A549 (cell line): ENCODE measurements at regions not wholly inside any gene's neighbourhood (a gene's known extent, or its start where the extent isn't known, plus 50 kb on each side); places are given as distances from the start of the nearest gene placed in this dataset.

ENCODE experiments used
- ATAC-seq, 2 experiments: fragments of 200-7000 bp in 1 of 2; fragments of >200 bp in 1 of 2; cut with Nextera tagmentation in 1 of 2; cut with Tn5 transposase in 1 of 2; 3 replicates each; pipeline versions ENCODE4 v1.8.0 to v1.9.1; 2018 to 2020; ENCODE audit warnings: mild to moderate bottlenecking in 1 of 2, moderate library complexity in 1 of 2
- CTCF ChIA-PET: fragments of 300-600 bp; sonication (Branson Sonifier 250); formaldehyde crosslinking; extraction: SDS; loops from one replicate; lab custom pipeline; 2021; ENCODE audit warnings: antibody characterized with exemption, inconsistent platforms; lab: Yijun Ruan, JAX
- POLR2A ChIA-PET: fragments of 350-600 bp; formaldehyde crosslinking; extraction: SDS; loops from one replicate; lab custom pipeline; 2021; ENCODE audit warnings: antibody characterized with exemption, inconsistent platforms; lab: Yijun Ruan, JAX
- DNase-seq, 2 experiments: peaks; one replicate each; pipeline versions ENCODE4 v3.0.0 to v3.0.0-alpha.2; 2011 to 2016; ENCODE audit warnings: low read depth in 1 of 2, low spot score in 1 of 2
- FAIRE-seq: peaks from 2 replicates; lab custom pipeline; 2011; peaks lifted over from hg19 to GRCh38; lab: Jason Lieb, UNC
- H3K27ac ChIP-seq, 2 experiments: fragments of >200 bp; sonication (Bioruptor Twin); formaldehyde crosslinking; 3 replicates each; pipeline ENCODE4 v1.5.1; 2016 to 2017
- H3K4me1 ChIP-seq: fragments of >200 bp; sonication (Bioruptor Twin); formaldehyde crosslinking; 3 replicates; pipeline ENCODE4 v1.6.1; 2016
- H3K4me2 ChIP-seq: fragments of >200 bp; sonication (Bioruptor Twin); formaldehyde crosslinking; 3 replicates; pipeline ENCODE4 v1.6.1; 2016
- H3K4me3 ChIP-seq: fragments of >200 bp; sonication (Bioruptor Twin); formaldehyde crosslinking; 3 replicates; pipeline ENCODE4 v1.5.1; 2016
- H3K9me3 ChIP-seq: fragments of >200 bp; sonication (Bioruptor Twin); formaldehyde crosslinking; 3 replicates; pipeline ENCODE4 v1.6.1; 2016
- CBX8 ChIP-seq: fragments of 200-600 bp; sonication (generic); IDR thresholded peaks from 2 replicates; pipeline ENCODE4 v1.6.1; 2016
- CHD2 ChIP-seq: fragments of 150-350 bp; IDR thresholded peaks from 2 replicates; pipeline ENCODE4 v1.6.1; 2014; ENCODE audit warnings: low read length; ENCODE audit not compliant: partially characterized antibody
- EHF ChIP-seq: fragments of 250-450 bp; sonication (Bioruptor Pico); IDR thresholded peaks from 2 replicates; pipeline ENCODE4 v1.5.0; 2020; ENCODE audit warnings: mild to moderate bottlenecking
- EHMT2 ChIP-seq: fragments of 200-600 bp; sonication (generic); IDR thresholded peaks from 2 replicates; pipeline ENCODE4 v1.6.1; 2016; ENCODE audit warnings: antibody characterized with exemption, low read depth, mild to moderate bottlenecking, moderate library complexity
- EP300 ChIP-seq, 2 experiments: fragments of >200 bp; sonication (Bioruptor Twin); formaldehyde crosslinking; IDR thresholded peaks; 2 replicates in 1 of 2; 3 replicates in 1 of 2; pipeline ENCODE4 v1.6.1; 2016 to 2017
- HDAC2 ChIP-seq: fragments of 200-600 bp; sonication (generic); IDR thresholded peaks from 2 replicates; pipeline ENCODE4 v1.6.1; 2016
- HEYL ChIP-seq: fragments of 250-450 bp; sonication (Bioruptor Pico); IDR thresholded peaks from 2 replicates; pipeline ENCODE4 v1.8.0; 2021; ENCODE audit warnings: mild to moderate bottlenecking, moderate library complexity
- HOXB5 ChIP-seq: fragments of 250-450 bp; sonication (Bioruptor Pico); IDR thresholded peaks from 2 replicates; pipeline ENCODE4 v1.5.0; 2020; ENCODE audit warnings: mild to moderate bottlenecking, moderate library complexity
- NR3C1 ChIP-seq: fragments of >200 bp; sonication (Bioruptor Twin); formaldehyde crosslinking; IDR thresholded peaks from 3 replicates; pipeline ENCODE4 v1.6.1; 2017
- PBX3 ChIP-seq: IDR thresholded peaks from 2 replicates; pipeline ENCODE4 v1.6.1; 2012
- PHF8 ChIP-seq: fragments of 200-600 bp; sonication (generic); IDR thresholded peaks from 2 replicates; pipeline ENCODE4 v1.6.1; 2016; ENCODE audit warnings: low read depth, mild to moderate bottlenecking, antibody characterized with exemption, moderate library complexity, borderline replicate concordance
- RCOR1 ChIP-seq: fragments of 150-350 bp; IDR thresholded peaks from 2 replicates; pipeline ENCODE4 v1.6.1; 2014; ENCODE audit warnings: antibody characterized with exemption, low read length, low read depth
- REST ChIP-seq: fragments of 200-600 bp; sonication (generic); IDR thresholded peaks from 2 replicates; pipeline ENCODE4 v1.6.1; 2016; ENCODE audit warnings: antibody characterized with exemption, mild to moderate bottlenecking, moderate library complexity
- RFX5 ChIP-seq: fragments of 450-650 bp; IDR thresholded peaks from 2 replicates; pipeline ENCODE4 v1.7.1; 2014; ENCODE audit warnings: antibody characterized with exemption, mild to moderate bottlenecking, moderate library complexity
- RNF2 ChIP-seq: fragments of 200-600 bp; sonication (generic); IDR thresholded peaks from 2 replicates; pipeline ENCODE4 v1.6.1; 2016; ENCODE audit warnings: low read depth, mild to moderate bottlenecking, antibody characterized with exemption, moderate library complexity, borderline replicate concordance
- SMC3 ChIP-seq: fragments of >200 bp; sonication (Bioruptor Twin); formaldehyde crosslinking; IDR thresholded peaks from 3 replicates; pipeline ENCODE4 v1.6.1; 2018; ENCODE audit warnings: inconsistent platforms
- USF2 ChIP-seq: fragments of 450-650 bp; IDR thresholded peaks from 2 replicates; pipeline ENCODE4 v1.6.1; 2014; ENCODE audit warnings: antibody characterized with exemption
- ZC3H11A ChIP-seq: fragments of 450-650 bp; IDR thresholded peaks from 2 replicates; pipeline ENCODE4 v1.6.1; 2014; ENCODE audit warnings: antibody characterized with exemption, mild to moderate bottlenecking
- ZSCAN20 ChIP-seq: fragments of 250-450 bp; sonication (Bioruptor Pico); IDR thresholded peaks from 2 replicates; pipeline ENCODE4 v1.8.0; 2022; ENCODE audit warnings: mild to moderate bottlenecking, moderate library complexity
- WGBS: methylation state at CpG from one replicate; pipeline ENCODE4 v1.1.6; 2017; ENCODE audit errors: missing lambda C conversion rate; 5-methylcytosine and 5-hydroxymethylcytosine counted together
- TF ChIP-seq, protein P1 (sequence below): fragments of >200 bp; sonication (Bioruptor Twin); formaldehyde crosslinking; IDR thresholded peaks from 2 replicates; pipeline ENCODE4 v1.6.1; 2016
- TF ChIP-seq, protein P2 (sequence below): fragments of 250-450 bp; sonication (Bioruptor Pico); IDR thresholded peaks from 2 replicates; pipeline ENCODE4 v1.5.0; 2021; ENCODE audit warnings: mild to moderate bottlenecking, moderate library complexity, borderline replicate concordance
- TF ChIP-seq, protein P3 (sequence below): fragments of >200 bp; sonication (Bioruptor Twin); formaldehyde crosslinking; IDR thresholded peaks from 3 replicates; pipeline ENCODE4 v1.5.1; 2016
- TF ChIP-seq, protein P4 (sequence below): fragments of 250-450 bp; sonication (Bioruptor Pico); IDR thresholded peaks from 2 replicates; pipeline ENCODE4 v1.5.0; 2020; ENCODE audit warnings: low read depth, mild to moderate bottlenecking, moderate library complexity

- WGBS: 87% methylated on average over 6 of the region's 6 CpGs
- Histone ChIP-seq H3K4me3 (no peak overlapping the region), H3K9me3 (no peaks in the 10 kb centered on the region), H3K4me1 (peaks cover 22% of the 10 kb centered on the region), H3K4me2 (peak overlapping the region; percentile 35; the same call in 1 of the 3 replicates), H3K27ac (peak overlapping the region in 1 of 2 experiments; percentile 16; a peak in 2 of 6 replicates)
- ATAC-seq (no peak), FAIRE-seq (no peak), DNase-seq (no peak)
- CTCF ChIA-PET: no interaction called here
- POLR2A ChIA-PET: no interaction called here
- no peak for TF ChIP-seq EP300 (IDR thresholded peaks at IDR 0.05)
- no peak for TF ChIP-seq RNF2
- no peak for TF ChIP-seq ZSCAN20 (CRISPR knock-in tag)
- no peak for TF ChIP-seq ZC3H11A
- TF ChIP-seq HDAC2: no peak
- TF ChIP-seq RFX5: no peak
- TF ChIP-seq HEYL (CRISPR knock-in tag): no peak
- no peak for TF ChIP-seq USF2
- no peak for TF ChIP-seq EHF (CRISPR knock-in tag)
- TF ChIP-seq REST: no peak
- TF ChIP-seq NR3C1: no peak
- TF ChIP-seq, protein P1, sequence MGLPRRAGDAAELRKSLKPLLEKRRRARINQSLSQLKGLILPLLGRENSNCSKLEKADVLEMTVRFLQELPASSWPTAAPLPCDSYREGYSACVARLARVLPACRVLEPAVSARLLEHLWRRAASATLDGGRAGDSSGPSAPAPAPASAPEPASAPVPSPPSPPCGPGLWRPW: no peak
- TF ChIP-seq, protein P2, sequence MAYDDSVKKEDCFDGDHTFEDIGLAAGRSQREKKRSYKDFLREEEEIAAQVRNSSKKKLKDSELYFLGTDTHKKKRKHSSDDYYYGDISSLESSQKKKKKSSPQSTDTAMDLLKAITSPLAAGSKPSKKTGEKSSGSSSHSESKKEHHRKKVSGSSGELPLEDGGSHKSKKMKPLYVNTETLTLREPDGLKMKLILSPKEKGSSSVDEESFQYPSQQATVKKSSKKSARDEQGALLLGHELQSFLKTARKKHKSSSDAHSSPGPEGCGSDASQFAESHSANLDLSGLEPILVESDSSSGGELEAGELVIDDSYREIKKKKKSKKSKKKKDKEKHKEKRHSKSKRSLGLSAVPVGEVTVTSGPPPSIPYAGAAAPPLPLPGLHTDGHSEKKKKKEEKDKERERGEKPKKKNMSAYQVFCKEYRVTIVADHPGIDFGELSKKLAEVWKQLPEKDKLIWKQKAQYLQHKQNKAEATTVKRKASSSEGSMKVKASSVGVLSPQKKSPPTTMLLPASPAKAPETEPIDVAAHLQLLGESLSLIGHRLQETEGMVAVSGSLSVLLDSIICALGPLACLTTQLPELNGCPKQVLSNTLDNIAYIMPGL: no peak
Measured at GRCh38 chr3:178086144-178086825, 450.0 kb upstream of the KCNMB2 start.

- H3K9me3 ChIP-seq: no peaks in the 10 kb centered on the region
- ChIA-PET POLR2A (no interaction called here), CTCF (no interaction called here)
- FAIRE-seq (no peak), ATAC-seq (no peak), DNase-seq (no peak)
- H3K4me2 ChIP-seq: no peak overlapping the region
- no peak overlapping the region for H3K27ac ChIP-seq
- peaks cover 22% of the 10 kb centered on the region for H3K4me1 ChIP-seq
- H3K4me3 ChIP-seq: no peak overlapping the region
- TF ChIP-seq PBX3: no peak
- no peak for TF ChIP-seq PHF8
- TF ChIP-seq NR3C1: no peak
- TF ChIP-seq SMC3: no peak
- TF ChIP-seq CHD2: no peak
- TF ChIP-seq CBX8: no peak
- TF ChIP-seq, protein P3, sequence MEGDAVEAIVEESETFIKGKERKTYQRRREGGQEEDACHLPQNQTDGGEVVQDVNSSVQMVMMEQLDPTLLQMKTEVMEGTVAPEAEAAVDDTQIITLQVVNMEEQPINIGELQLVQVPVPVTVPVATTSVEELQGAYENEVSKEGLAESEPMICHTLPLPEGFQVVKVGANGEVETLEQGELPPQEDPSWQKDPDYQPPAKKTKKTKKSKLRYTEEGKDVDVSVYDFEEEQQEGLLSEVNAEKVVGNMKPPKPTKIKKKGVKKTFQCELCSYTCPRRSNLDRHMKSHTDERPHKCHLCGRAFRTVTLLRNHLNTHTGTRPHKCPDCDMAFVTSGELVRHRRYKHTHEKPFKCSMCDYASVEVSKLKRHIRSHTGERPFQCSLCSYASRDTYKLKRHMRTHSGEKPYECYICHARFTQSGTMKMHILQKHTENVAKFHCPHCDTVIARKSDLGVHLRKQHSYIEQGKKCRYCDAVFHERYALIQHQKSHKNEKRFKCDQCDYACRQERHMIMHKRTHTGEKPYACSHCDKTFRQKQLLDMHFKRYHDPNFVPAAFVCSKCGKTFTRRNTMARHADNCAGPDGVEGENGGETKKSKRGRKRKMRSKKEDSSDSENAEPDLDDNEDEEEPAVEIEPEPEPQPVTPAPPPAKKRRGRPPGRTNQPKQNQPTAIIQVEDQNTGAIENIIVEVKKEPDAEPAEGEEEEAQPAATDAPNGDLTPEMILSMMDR: no peak
- TF ChIP-seq ZC3H11A: no peak
- TF ChIP-seq RCOR1: no peak
- no peak for TF ChIP-seq HEYL (CRISPR knock-in tag)
- TF ChIP-seq EHMT2: no peak
- TF ChIP-seq, protein P4, sequence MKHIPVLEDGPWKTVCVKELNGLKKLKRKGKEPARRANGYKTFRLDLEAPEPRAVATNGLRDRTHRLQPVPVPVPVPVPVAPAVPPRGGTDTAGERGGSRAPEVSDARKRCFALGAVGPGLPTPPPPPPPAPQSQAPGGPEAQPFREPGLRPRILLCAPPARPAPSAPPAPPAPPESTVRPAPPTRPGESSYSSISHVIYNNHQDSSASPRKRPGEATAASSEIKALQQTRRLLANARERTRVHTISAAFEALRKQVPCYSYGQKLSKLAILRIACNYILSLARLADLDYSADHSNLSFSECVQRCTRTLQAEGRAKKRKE (CRISPR knock-in tag): no peak
- no peak for TF ChIP-seq REST
- TF ChIP-seq HOXB5: no peak
Measured at GRCh38 chr3:178087376-178087775, 448.9 kb upstream of the KCNMB2 start.
